GM12891 (cell line): ENCODE measurements at regions not wholly inside any gene's neighbourhood (a gene's known extent, or its start where the extent isn't known, plus 50 kb on each side); places are given as distances from the start of the nearest gene placed in this dataset.

Experiments
- PAX5 ChIP-seq: IDR thresholded peaks from 2 replicates; pipeline ENCODE4 v1.6.1; 2011; ENCODE audit warnings: low read length, moderate library complexity, mild to moderate bottlenecking; ENCODE audit not compliant: insufficient read depth, severe bottlenecking
- POLR2A ChIP-seq: IDR thresholded peaks from 2 replicates; pipeline ENCODE4 v1.6.1; 2011; ENCODE audit warnings: low read depth, low read length, control low read depth
- POLR2AphosphoS5 ChIP-seq: IDR thresholded peaks from 2 replicates; pipeline ENCODE4 v1.6.1; 2011; ENCODE audit warnings: low read depth, low read length, control low read depth
- SPI1 ChIP-seq: IDR thresholded peaks from 2 replicates; pipeline ENCODE4 v1.6.1; 2011; ENCODE audit warnings: low read depth, low read length, control low read depth
- TAF1 ChIP-seq: IDR thresholded peaks from 2 replicates; pipeline ENCODE4 v1.6.1; 2011; ENCODE audit warnings: low read depth, low read length, control low read depth

DNA sequence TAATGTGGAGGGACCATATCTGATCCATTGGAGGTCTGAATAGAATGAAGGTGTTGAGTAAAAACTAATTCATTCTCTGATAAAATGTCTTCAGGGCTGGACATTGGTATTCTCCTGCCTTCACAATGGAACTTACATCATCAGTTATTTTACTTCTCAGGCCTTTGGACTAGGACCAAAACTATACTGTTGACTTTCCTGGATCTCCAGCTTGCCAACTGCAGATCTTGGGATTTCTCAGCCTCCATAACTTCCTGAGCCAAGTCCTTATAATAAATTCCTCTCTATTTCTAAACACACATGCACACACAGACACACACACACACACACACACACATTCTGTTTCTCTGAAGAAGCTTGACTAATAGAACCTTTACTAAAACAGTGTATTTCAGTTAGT is 1858.6 kb upstream of the ADGRL3 start:
- TF ChIP-seq POLR2AphosphoS5, result no peak
- TF ChIP-seq POLR2A, result no peak
- TF ChIP-seq TAF1, result no peak
- TF ChIP-seq SPI1, result no peak
- no peak for TF ChIP-seq PAX5
